ENCODE measurements at regions not wholly inside any gene's neighbourhood (a gene's known extent, or its start where the extent isn't known, plus 50 kb on each side); places are given as distances from the start of the nearest gene placed in this dataset.

- peak; percentile 41 for ATAC-seq (ENCODE audit: insufficient read depth, low FRiP score)
- WGBS, 2 donors = 50 to 69% methylated on average over 3 of the region's 3 CpGs
- Histone ChIP-seq H3K27ac (ENCODE audit: low read depth in 1 of 2, low read length in 1 of 2) (no peak overlapping the region), H3K9ac (ENCODE audit: insufficient read depth in 1 of 2, low read length in 2 of 2) (no peak overlapping the region), H3K27me3 (ENCODE audit: control insufficient read depth in 3 of 3, insufficient read depth in 3 of 3, low read length in 2 of 3) (no peaks in the 10 kb centered on the region), H3K9me3 (ENCODE audit: control insufficient read depth in 4 of 4, insufficient read depth in 3 of 4, low read length in 3 of 4) (no peaks in the 10 kb centered on the region), H3K4me1 (ENCODE audit: control insufficient read depth in 5 of 5, insufficient read depth in 5 of 5, low read length in 5 of 5) (no peaks in the 10 kb centered on the region), H3K4me3 (no peak overlapping the region), H3K36me3 (ENCODE audit: control insufficient read depth in 4 of 4, insufficient read depth in 4 of 4, low read length in 4 of 4) (no peaks in the 10 kb centered on the region)
- peak; percentile 27 for TF ChIP-seq CTCF (IDR thresholded peaks at IDR 0.05; ENCODE audit: control extremely low read depth, extremely low read depth)
- peak; percentile 31 to 63 (median 38) for DNase-seq
These were observed 102.5 kb upstream of the COL6A5 start for GRCh38 chr3:130242850-130243569.

- no peaks in the 10 kb centered on the region for H3K4me1 ChIP-seq (ENCODE audit: control insufficient read depth in 5 of 5, insufficient read depth in 5 of 5, low read length in 5 of 5)
- H3K27me3 ChIP-seq (ENCODE audit: control insufficient read depth in 3 of 3, insufficient read depth in 3 of 3, low read length in 2 of 3) = no peaks in the 10 kb centered on the region
- no peaks in the 10 kb centered on the region for H3K36me3 ChIP-seq (ENCODE audit: control insufficient read depth in 4 of 4, insufficient read depth in 4 of 4, low read length in 4 of 4)
- H3K9me3 ChIP-seq (ENCODE audit: control insufficient read depth in 4 of 4, insufficient read depth in 3 of 4, low read length in 3 of 4) = no peaks in the 10 kb centered on the region
- H3K4me3 ChIP-seq = no peak overlapping the region
- no peak for TF ChIP-seq CTCF (IDR thresholded peaks at IDR 0.05; ENCODE audit: control extremely low read depth, extremely low read depth)
- H3K27ac ChIP-seq (ENCODE audit: low read depth in 1 of 2, low read length in 1 of 2) = no peak overlapping the region
- DNase-seq = no peak
- ATAC-seq (ENCODE audit: insufficient read depth, low FRiP score) = no peak
- H3K9ac ChIP-seq (ENCODE audit: insufficient read depth in 1 of 2, low read length in 2 of 2) = no peak overlapping the region
These were observed 101.7 kb upstream of the COL6A5 start for GRCh38 chr3:130243808-130244207.

DNA sequence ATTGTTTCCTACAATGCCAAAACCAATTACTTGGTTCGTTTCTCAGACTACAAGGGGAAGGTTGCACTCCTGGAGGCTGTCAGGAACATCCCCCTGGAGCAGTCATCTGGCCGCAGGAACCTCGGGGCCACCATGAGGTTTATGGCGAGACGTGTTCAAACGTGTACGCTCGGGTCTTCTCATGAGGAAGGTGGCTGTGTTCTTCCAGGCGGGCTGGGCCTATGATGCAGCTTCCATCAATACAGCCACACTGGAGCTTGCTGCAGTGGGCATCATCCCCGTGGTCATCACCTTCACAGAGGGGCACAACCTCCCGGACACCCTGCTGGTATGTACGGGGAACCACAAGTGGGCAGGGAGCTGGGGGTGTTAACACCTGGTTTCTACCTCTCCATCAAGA lies 94.5 kb upstream of the COL6A5 start:
- DNase-seq = no peak
- H3K4me3 ChIP-seq = no peak overlapping the region
- no peaks in the 10 kb centered on the region for H3K36me3 ChIP-seq (ENCODE audit: control insufficient read depth in 4 of 4, insufficient read depth in 4 of 4, low read length in 4 of 4)
- no peaks in the 10 kb centered on the region for H3K4me1 ChIP-seq (ENCODE audit: control insufficient read depth in 5 of 5, insufficient read depth in 5 of 5, low read length in 5 of 5)
- no peak overlapping the region for H3K27ac ChIP-seq (ENCODE audit: low read depth in 1 of 2, low read length in 1 of 2)
- H3K9ac ChIP-seq (ENCODE audit: insufficient read depth in 1 of 2, low read length in 2 of 2) = no peak overlapping the region
- H3K9me3 ChIP-seq (ENCODE audit: control insufficient read depth in 4 of 4, insufficient read depth in 3 of 4, low read length in 3 of 4) = no peaks in the 10 kb centered on the region
- no peak for TF ChIP-seq CTCF (IDR thresholded peaks at IDR 0.05; ENCODE audit: control extremely low read depth, extremely low read depth)
- H3K27me3 ChIP-seq (ENCODE audit: control insufficient read depth in 3 of 3, insufficient read depth in 3 of 3, low read length in 2 of 3) = no peaks in the 10 kb centered on the region
- no peak for ATAC-seq (ENCODE audit: insufficient read depth, low FRiP score)
- 89 to 91% methylated on average over 12 of the region's 12 CpGs for WGBS, 2 donors

GRCh38 chr3:130255442-130255841 lies 90.0 kb upstream of the COL6A5 start:
- DNase-seq (no peak), ATAC-seq (ENCODE audit: insufficient read depth, low FRiP score) (no peak)
- H3K9me3 ChIP-seq (ENCODE audit: control insufficient read depth in 4 of 4, insufficient read depth in 3 of 4, low read length in 3 of 4) = no peaks in the 10 kb centered on the region
- no peak overlapping the region for H3K9ac ChIP-seq (ENCODE audit: insufficient read depth in 1 of 2, low read length in 2 of 2)
- H3K4me3 ChIP-seq = no peak overlapping the region
- 77 to 89% methylated on average over 1 of the region's 1 CpG for WGBS, 2 donors
- no peaks in the 10 kb centered on the region for H3K36me3 ChIP-seq (ENCODE audit: control insufficient read depth in 4 of 4, insufficient read depth in 4 of 4, low read length in 4 of 4)
- peaks cover 0 to 5% (median 0%) of the 10 kb centered on the region in 5 donors for H3K4me1 ChIP-seq (ENCODE audit: control insufficient read depth in 5 of 5, insufficient read depth in 5 of 5, low read length in 5 of 5)
- TF ChIP-seq CTCF (IDR thresholded peaks at IDR 0.05; ENCODE audit: control extremely low read depth, extremely low read depth) = no peak
- H3K27me3 ChIP-seq (ENCODE audit: control insufficient read depth in 3 of 3, insufficient read depth in 3 of 3, low read length in 2 of 3) = no peaks in the 10 kb centered on the region
- H3K27ac ChIP-seq (ENCODE audit: low read depth in 1 of 2, low read length in 1 of 2) = no peak overlapping the region

All from lung (tissue), 11 donors.